Bronchial epithelial cell (primary cell): ENCODE measurements at regions not wholly inside any gene's neighbourhood (a gene's known extent, or its start where the extent isn't known, plus 50 kb on each side); places are given as distances from the start of the nearest gene placed in this dataset.

Source experiments
- DNase-seq: peaks from one replicate; pipeline ENCODE4 v3.0.0-alpha.2; 2010; ENCODE audit warnings: low read depth
- FAIRE-seq: peaks from 2 replicates; lab custom pipeline; 2011; peaks lifted over from hg19 to GRCh38; lab: Jason Lieb, UNC
- H3K27me3 ChIP-seq: 2 replicates; pipeline ENCODE4 v1.5.1; 2011; ENCODE audit warnings: low read length; ENCODE audit not compliant: control insufficient read depth, insufficient read depth
- H3K36me3 ChIP-seq: 2 replicates; pipeline ENCODE4 v1.5.1; 2011; ENCODE audit warnings: low read length; ENCODE audit not compliant: control insufficient read depth, insufficient read depth
- H3K4me3 ChIP-seq: 2 replicates; pipeline ENCODE4 v1.5.1; 2011; ENCODE audit warnings: mild to moderate bottlenecking, low read depth, low read length, control low read depth
- CTCF ChIP-seq: IDR thresholded peaks from 2 replicates; pipeline ENCODE4 v1.5.1; 2011; ENCODE audit warnings: mild to moderate bottlenecking, moderate library complexity, low read length, control low read depth, inconsistent platforms; ENCODE audit not compliant: insufficient read depth, severe bottlenecking

- H3K27me3 ChIP-seq = no peaks in the 10 kb centered on the region
- no peak overlapping the region for H3K4me3 ChIP-seq
- H3K36me3 ChIP-seq = no peaks in the 10 kb centered on the region
- DNase-seq = no peak
- no peak for TF ChIP-seq CTCF
- no peak for FAIRE-seq
Measured at GRCh38 chr4:181581983-181582382, 661.2 kb upstream of the TENM3 start.

DNA sequence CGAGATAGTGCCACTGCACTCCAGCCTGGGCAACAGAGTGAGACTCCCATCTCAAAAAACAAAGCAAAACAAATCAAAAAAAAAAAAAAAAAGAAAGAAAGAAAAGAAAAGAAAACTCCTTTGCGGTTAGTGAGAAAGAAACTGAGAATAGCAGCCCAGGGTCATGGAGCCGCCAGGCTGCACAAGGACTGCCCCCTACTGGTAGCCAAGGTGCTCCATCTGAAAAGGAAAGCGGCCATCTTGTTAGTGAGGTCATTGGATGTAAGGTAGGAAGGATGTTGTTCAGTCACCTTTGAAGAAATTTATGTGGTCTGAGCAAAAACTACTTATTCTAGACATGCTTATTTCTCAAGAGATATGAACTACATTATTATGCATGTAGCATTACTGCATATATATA is 660.6 kb upstream of the TENM3 start:
- no peak for FAIRE-seq
- no peak for DNase-seq
- no peak overlapping the region for H3K4me3 ChIP-seq
- TF ChIP-seq CTCF = no peak
- no peaks in the 10 kb centered on the region for H3K27me3 ChIP-seq
- no peaks in the 10 kb centered on the region for H3K36me3 ChIP-seq

- no peak for TF ChIP-seq CTCF
- FAIRE-seq (no peak), DNase-seq (no peak)
- H3K36me3 ChIP-seq = no peaks in the 10 kb centered on the region
- no peaks in the 10 kb centered on the region for H3K27me3 ChIP-seq
- no peak overlapping the region for H3K4me3 ChIP-seq
Measured at GRCh38 chr4:181588733-181589302, 654.4 kb upstream of the TENM3 start.

DNA sequence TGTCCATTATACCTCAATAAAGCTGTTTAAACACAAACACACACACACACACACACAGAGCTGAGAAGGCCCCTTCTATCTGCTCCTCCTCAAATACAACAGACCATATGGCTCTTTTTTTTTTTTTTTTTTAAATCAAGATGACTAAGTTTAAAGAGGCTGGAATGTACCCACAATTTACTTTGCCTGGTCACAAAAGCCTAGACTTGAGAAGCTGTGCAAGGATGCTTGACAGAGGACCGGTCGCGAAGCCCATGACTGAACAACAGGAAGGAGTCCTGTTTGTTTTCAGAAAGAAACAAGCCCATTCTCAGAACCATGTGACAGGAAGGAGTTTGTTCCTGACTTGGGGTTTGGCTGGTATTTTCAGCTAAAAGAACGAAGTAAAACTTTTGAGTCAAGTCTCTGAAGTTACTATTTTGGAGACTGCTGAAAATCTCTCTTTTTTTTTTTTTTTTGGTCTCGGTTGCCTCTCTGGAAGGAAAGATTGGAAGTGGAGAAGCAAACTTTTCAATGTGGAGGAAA is 650.9 kb upstream of the TENM3 start:
- FAIRE-seq (no peak), DNase-seq (no peak)
- Histone ChIP-seq H3K27me3 (no peaks in the 10 kb centered on the region), H3K36me3 (no peaks in the 10 kb centered on the region), H3K4me3 (no peak overlapping the region)
- no peak for TF ChIP-seq CTCF

- no peaks in the 10 kb centered on the region for H3K27me3 ChIP-seq
- H3K4me3 ChIP-seq = no peak overlapping the region
- H3K36me3 ChIP-seq = no peaks in the 10 kb centered on the region
- no peak for TF ChIP-seq CTCF
- no peak for FAIRE-seq
- DNase-seq = no peak
Measured at GRCh38 chr4:181593703-181594102, 649.5 kb upstream of the TENM3 start.

GRCh38 chr4:181594188-181594587 is 649.0 kb upstream of the TENM3 start:
- H3K27me3 ChIP-seq = no peaks in the 10 kb centered on the region
- no peaks in the 10 kb centered on the region for H3K36me3 ChIP-seq
- no peak for TF ChIP-seq CTCF
- DNase-seq (no peak), FAIRE-seq (no peak)
- no peak overlapping the region for H3K4me3 ChIP-seq
